CD14-positive monocyte (primary cell): ENCODE measurements at regions not wholly inside any gene's neighbourhood (a gene's known extent, or its start where the extent isn't known, plus 50 kb on each side); places are given as distances from the start of the nearest gene placed in this dataset.

ENCODE experiments used
- DNase-seq, 3 donors: peaks; one replicate each; pipeline ENCODE4 v3.0.0-alpha.2; 2011 to 2022
- H2AFZ ChIP-seq: 2 replicates; pipeline ENCODE4 v1.6.0; 2012; ENCODE audit warnings: mild to moderate bottlenecking, low read depth, low read length, inconsistent platforms; ENCODE audit not compliant: insufficient read depth, poor library complexity, severe bottlenecking
- H3K27ac ChIP-seq, 2 donors: 1 replicate in 1 of 2; 2 replicates in 1 of 2; pipeline ENCODE4 v1.5.1; 2012 to 2013; ENCODE audit warnings: low read length in 2 of 2, control low read depth in 1 of 2, inconsistent platforms in 1 of 2, low read depth in 1 of 2, mild to moderate bottlenecking in 1 of 2
- H3K27me3 ChIP-seq, 2 donors: one replicate each; pipeline versions ENCODE4 v1.6.0 to v1.6.1; 2011 to 2013; ENCODE audit warnings: low read length in 2 of 2; ENCODE audit not compliant: control insufficient read depth in 2 of 2, insufficient read depth in 2 of 2
- H3K36me3 ChIP-seq, 2 donors: replicated peaks in 1 of 2; 1 replicate in 1 of 2; 2 replicates in 1 of 2; pipeline versions ENCODE4 v1.5.1 to v1.6.1; 2012 to 2013; ENCODE audit warnings: low read length in 2 of 2, control low read depth in 1 of 2, inconsistent platforms in 1 of 2, mild to moderate bottlenecking in 1 of 2; ENCODE audit not compliant: insufficient read depth in 2 of 2, control insufficient read depth in 1 of 2
- H3K4me1 ChIP-seq, 2 donors: 1 replicate in 1 of 2; 2 replicates in 1 of 2; pipeline versions ENCODE4 v1.5.1 to v1.6.1; 2012 to 2013; ENCODE audit warnings: low read length in 2 of 2, control low read depth in 1 of 2, inconsistent platforms in 1 of 2, mild to moderate bottlenecking in 1 of 2, moderate library complexity in 1 of 2; ENCODE audit not compliant: insufficient read depth in 2 of 2, control insufficient read depth in 1 of 2
- H3K4me2 ChIP-seq: replicated peaks from 2 replicates; pipeline ENCODE3; 2012; ENCODE audit warnings: low read length, moderate library complexity, mild to moderate bottlenecking; ENCODE audit not compliant: poor library complexity, severe bottlenecking; ENCODE audit errors: extremely low read depth
- H3K4me3 ChIP-seq, 3 experiments: fragments of 200-600 bp in 1 of 3; sonication (generic) in 1 of 3; replicated peaks in 1 of 3; 1 replicate in 2 of 3; 2 replicates in 1 of 3; pipeline ENCODE4 v1.5.1; 2011 to 2013; ENCODE audit warnings: low read length in 3 of 3, mild to moderate bottlenecking in 3 of 3, control low read depth in 2 of 3, low read depth in 2 of 3, inconsistent platforms in 1 of 3, moderate library complexity in 1 of 3
- H3K79me2 ChIP-seq: 2 replicates; pipeline ENCODE4 v1.6.0; 2012; ENCODE audit warnings: mild to moderate bottlenecking, control low read depth, inconsistent platforms, low read length, moderate library complexity; ENCODE audit not compliant: insufficient read depth
- H3K9ac ChIP-seq: 2 replicates; pipeline ENCODE4 v1.6.0; 2017; ENCODE audit warnings: low read length, mild to moderate bottlenecking; ENCODE audit not compliant: insufficient read depth, poor library complexity, severe bottlenecking
- H3K9me3 ChIP-seq, 2 donors: replicated peaks in 1 of 2; 1 replicate in 1 of 2; 2 replicates in 1 of 2; pipeline versions ENCODE4 v1.5.1 to v1.6.1; 2012 to 2013; ENCODE audit warnings: low read length in 2 of 2, control low read depth in 1 of 2; ENCODE audit not compliant: control insufficient read depth in 1 of 2, insufficient read depth in 1 of 2
- H4K20me1 ChIP-seq: 2 replicates; pipeline ENCODE4 v1.6.0; 2012; ENCODE audit warnings: mild to moderate bottlenecking, low read length, control low read depth, moderate library complexity; ENCODE audit not compliant: insufficient read depth
- H3K27ac Mint-ChIP-seq, 7 donors: one replicate each; pipeline ENCODE4 v1.8.0; 2020; ENCODE audit warnings: mild to moderate bottlenecking in 7 of 7, mixed read lengths in 7 of 7, moderate library complexity in 6 of 7, inconsistent platforms in 2 of 7
- H3K27me3 Mint-ChIP-seq, 3 donors: one replicate each; pipeline ENCODE4 v1.8.0; 2021 to 2022; ENCODE audit warnings: low read depth in 3 of 3, mild to moderate bottlenecking in 3 of 3, mixed read lengths in 3 of 3, moderate library complexity in 3 of 3, inconsistent platforms in 1 of 3
- H3K36me3 Mint-ChIP-seq, 2 donors: one replicate each; pipeline ENCODE4 v1.8.0; 2020; ENCODE audit warnings: mixed read lengths in 2 of 2, inconsistent platforms in 1 of 2, mild to moderate bottlenecking in 1 of 2
- H3K4me1 Mint-ChIP-seq: one replicate; pipeline ENCODE4 v1.8.0; 2020; ENCODE audit warnings: mild to moderate bottlenecking, mixed read lengths
- H3K4me3 Mint-ChIP-seq, 2 donors: one replicate each; pipeline ENCODE4 v1.8.0; 2020; ENCODE audit warnings: mild to moderate bottlenecking in 2 of 2, mixed read lengths in 2 of 2, moderate library complexity in 1 of 2
- H3K9me3 Mint-ChIP-seq, 7 donors: one replicate each; pipeline ENCODE4 v1.8.0; 2020 to 2022; ENCODE audit warnings: mixed read lengths in 7 of 7, mild to moderate bottlenecking in 6 of 7, moderate library complexity in 6 of 7, inconsistent platforms in 2 of 7
- WGBS: methylation state at CpG from one replicate; pipeline ENCODE4 v1.1.5; 2013; ENCODE audit warnings: missing lambda C conversion rate; ENCODE audit not compliant: insufficient coverage; 5-methylcytosine and 5-hydroxymethylcytosine counted together
- intact Hi-C, 2 donors: fragments of 100-400 bp; cut with micrococcal nuclease; formaldehyde crosslinking; loops; one replicate each; pipeline versions ENCODE4 v1.15.0 to v1.15.1; 2023
- TF ChIP-seq, protein P1 (sequence below): fragments of 200-600 bp; IDR thresholded peaks from one replicate; pipeline ENCODE4 v1.8.0; 2022; ENCODE audit warnings: antibody characterized with exemption, mild to moderate bottlenecking

DNA sequence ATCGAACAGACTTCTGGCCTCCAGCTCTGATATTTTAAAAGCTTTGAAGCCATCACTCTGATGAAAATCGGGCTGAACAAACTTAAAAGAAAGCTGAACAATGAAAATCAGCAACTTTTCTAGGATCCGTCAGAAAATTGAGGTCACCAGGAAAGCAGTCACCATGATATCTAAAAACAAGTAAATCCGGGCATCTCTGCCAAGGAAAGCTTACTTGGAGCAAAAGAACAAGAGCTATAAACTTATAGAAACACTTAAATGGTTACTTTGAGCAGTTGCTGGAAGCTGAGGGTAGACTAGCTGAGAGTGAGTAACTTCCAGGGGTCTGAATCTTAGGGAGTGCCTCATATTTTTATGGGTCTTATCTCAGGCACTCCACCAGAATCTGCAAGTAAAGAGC is 1043.0 kb upstream of the CDH18 start:
- Mint-ChIP-seq H3K9me3 (no peaks in the 10 kb centered on the region), H3K4me1 (no peaks in the 10 kb centered on the region), H3K36me3 (no peaks in the 10 kb centered on the region), H3K27me3 (no peaks in the 10 kb centered on the region), H3K4me3 (no peak overlapping the region), H3K27ac (no peak overlapping the region)
- Histone ChIP-seq H3K9me3 (peaks cover 0 to 11% of the 10 kb centered on the region in 2 donors), H3K27me3 (no peaks in the 10 kb centered on the region), H3K27ac (no peak overlapping the region), H2AFZ (no peak overlapping the region), H3K36me3 (no peaks in the 10 kb centered on the region), H3K79me2 (no peaks in the 10 kb centered on the region), H3K4me1 (no peaks in the 10 kb centered on the region), H3K4me2 (no peak overlapping the region), H3K4me3 (no peak overlapping the region), H4K20me1 (no peaks in the 10 kb centered on the region), H3K9ac (no peak overlapping the region)
- 86% methylated on average over 2 of the region's 4 CpGs for WGBS
- intact Hi-C loops = no loop called here
- no peak for DNase-seq
- TF ChIP-seq, protein P1, sequence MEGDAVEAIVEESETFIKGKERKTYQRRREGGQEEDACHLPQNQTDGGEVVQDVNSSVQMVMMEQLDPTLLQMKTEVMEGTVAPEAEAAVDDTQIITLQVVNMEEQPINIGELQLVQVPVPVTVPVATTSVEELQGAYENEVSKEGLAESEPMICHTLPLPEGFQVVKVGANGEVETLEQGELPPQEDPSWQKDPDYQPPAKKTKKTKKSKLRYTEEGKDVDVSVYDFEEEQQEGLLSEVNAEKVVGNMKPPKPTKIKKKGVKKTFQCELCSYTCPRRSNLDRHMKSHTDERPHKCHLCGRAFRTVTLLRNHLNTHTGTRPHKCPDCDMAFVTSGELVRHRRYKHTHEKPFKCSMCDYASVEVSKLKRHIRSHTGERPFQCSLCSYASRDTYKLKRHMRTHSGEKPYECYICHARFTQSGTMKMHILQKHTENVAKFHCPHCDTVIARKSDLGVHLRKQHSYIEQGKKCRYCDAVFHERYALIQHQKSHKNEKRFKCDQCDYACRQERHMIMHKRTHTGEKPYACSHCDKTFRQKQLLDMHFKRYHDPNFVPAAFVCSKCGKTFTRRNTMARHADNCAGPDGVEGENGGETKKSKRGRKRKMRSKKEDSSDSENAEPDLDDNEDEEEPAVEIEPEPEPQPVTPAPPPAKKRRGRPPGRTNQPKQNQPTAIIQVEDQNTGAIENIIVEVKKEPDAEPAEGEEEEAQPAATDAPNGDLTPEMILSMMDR = no peak

- intact Hi-C loops = no loop called here
These were observed 1037.0 kb upstream of the CDH18 start for GRCh38 chr5:21024966-21025365.

More at GRCh38 chr5:21024966-21025365, 1037.0 kb upstream of the CDH18 start:
- no peak overlapping the region for H3K27ac ChIP-seq
- Mint-ChIP-seq H3K27ac (no peak overlapping the region), H3K4me1 (no peaks in the 10 kb centered on the region), H3K27me3 (no peaks in the 10 kb centered on the region), H3K4me3 (no peak overlapping the region), H3K9me3 (peaks cover 3 to 9% (median 5%) of the 10 kb centered on the region in 7 donors), H3K36me3 (no peaks in the 10 kb centered on the region)
- no peaks in the 10 kb centered on the region for H3K4me1 ChIP-seq
- no peaks in the 10 kb centered on the region for H3K79me2 ChIP-seq
- H3K9ac ChIP-seq = no peak overlapping the region
- no CpG with 5 or more reads among the region's 1 CpG for WGBS
- no peak overlapping the region for H3K4me3 ChIP-seq
- no peak for DNase-seq
- no peak overlapping the region for H2AFZ ChIP-seq
- H3K4me2 ChIP-seq = no peak overlapping the region
- TF ChIP-seq, protein P1 = no peak
- H3K27me3 ChIP-seq = no peaks in the 10 kb centered on the region
- H3K36me3 ChIP-seq = no peaks in the 10 kb centered on the region
- peaks cover 10 to 19% of the 10 kb centered on the region in 2 donors for H3K9me3 ChIP-seq
- no peaks in the 10 kb centered on the region for H4K20me1 ChIP-seq
